Activated T-helper 1 cell treated with Interleukin-2 at 50 U/mL for 16 hours (primary cell): ENCODE measurements at regions not wholly inside any gene's neighbourhood (a gene's known extent, or its start where the extent isn't known, plus 50 kb on each side); places are given as distances from the start of the nearest gene placed in this dataset.

Source experiments
- DNase-seq: peaks from one replicate; pipeline ENCODE4 v3.0.0-alpha.2; 2020; ENCODE audit warnings: low read depth

DNA sequence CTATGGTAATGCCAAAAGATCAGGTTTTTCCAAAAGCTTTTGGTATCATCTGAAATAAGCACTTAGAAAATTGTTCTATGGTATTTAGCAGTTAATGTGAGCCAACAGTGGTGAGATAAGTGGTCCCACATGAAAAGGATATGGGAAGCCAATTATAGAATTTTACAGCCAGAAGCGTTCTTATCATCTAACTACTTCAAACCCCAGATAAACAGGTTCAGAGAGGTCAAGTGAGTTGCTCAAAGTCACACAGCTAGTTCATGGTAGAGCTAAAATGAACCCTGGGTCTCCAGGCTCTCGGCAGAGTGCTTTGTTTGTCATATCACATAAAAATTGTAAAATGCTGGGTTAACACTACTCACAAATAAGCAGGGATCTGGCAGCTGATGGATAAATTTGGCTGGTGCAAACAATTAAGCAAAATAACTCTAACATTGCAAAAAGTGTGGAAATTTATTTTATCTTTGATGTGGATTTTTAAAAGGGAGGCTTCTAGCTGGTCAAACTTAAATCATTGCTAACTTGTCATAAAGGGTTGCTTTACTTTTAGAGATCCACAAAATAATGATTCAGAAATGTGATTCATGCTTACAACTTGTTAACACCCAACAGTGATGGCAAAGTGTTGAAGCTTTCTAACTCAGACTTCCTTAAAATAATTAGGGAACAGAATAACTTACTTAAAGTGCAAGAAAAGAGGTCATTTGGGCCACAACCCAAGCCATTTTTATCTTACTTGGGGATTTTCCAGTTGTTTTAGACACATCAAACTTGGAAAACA is 202.8 kb upstream of the TBC1D5 start:
- no peak for DNase-seq

DNA sequence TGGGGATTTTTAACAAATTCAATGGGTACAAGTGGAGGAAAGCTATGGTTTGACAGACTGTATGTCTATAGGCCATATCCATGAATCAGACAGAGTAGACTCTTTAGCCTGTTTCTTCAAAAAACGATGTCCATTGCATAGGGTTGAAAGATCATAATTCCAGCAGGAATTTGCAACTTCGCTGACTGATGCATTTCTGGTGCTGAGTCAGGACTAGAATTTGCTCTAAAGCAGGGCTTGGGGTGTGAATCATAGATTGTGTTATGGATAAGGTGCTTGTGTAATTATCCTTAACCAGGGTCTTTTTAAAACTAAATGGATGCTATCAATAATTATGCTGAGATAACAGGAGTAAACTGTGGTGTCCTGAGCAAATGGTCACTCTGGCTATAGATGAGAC is 200.4 kb upstream of the TBC1D5 start:
- DNase-seq, result no peak

GRCh38 chr3:17941766-17942165 is 199.3 kb upstream of the TBC1D5 start:
- DNase-seq, result no peak

- no peak for DNase-seq
Observed at GRCh38 chr3:17941152-17941551, 198.7 kb upstream of the TBC1D5 start.

GRCh38 chr3:17939157-17939556 is 196.7 kb upstream of the TBC1D5 start:
- DNase-seq, result no peak

- DNase-seq, result no peak
Observed at GRCh38 chr3:17938313-17938712, 195.9 kb upstream of the TBC1D5 start.

- DNase-seq, result no peak
Observed at GRCh38 chr3:17936736-17937480, 194.5 kb upstream of the TBC1D5 start.

GRCh38 chr3:17935222-17935621 is 192.8 kb upstream of the TBC1D5 start:
- DNase-seq, result no peak

GRCh38 chr3:17932136-17932771 is 189.8 kb upstream of the TBC1D5 start:
- no peak for DNase-seq

DNA sequence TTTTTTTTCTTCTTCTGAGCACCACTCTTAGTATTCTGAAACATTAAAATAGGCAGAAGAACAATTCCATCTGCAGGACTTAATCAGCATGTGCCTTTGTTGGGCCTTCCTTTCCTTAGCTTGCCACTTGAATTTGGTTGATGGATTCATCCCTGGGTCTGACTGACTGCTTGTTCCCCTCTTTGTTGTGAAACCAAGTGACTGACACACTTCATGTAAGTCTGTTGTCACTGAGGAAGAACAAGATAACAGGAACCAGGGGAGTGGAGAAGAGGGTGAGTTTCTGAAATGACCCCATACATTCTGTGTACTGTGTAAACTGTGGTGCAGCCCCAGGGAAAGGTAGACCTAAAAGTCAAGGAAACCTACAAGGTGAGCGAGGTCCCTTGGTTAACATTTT is 188.7 kb upstream of the TBC1D5 start:
- DNase-seq, result no peak

GRCh38 chr3:17928502-17929145 is 186.2 kb upstream of the TBC1D5 start:
- no peak for DNase-seq

- no peak for DNase-seq
Observed at GRCh38 chr3:17927036-17927435, 184.6 kb upstream of the TBC1D5 start.

GRCh38 chr3:17915341-17915740 is 172.9 kb upstream of the TBC1D5 start:
- no peak for DNase-seq

GRCh38 chr3:17913359-17913758 is 170.9 kb upstream of the TBC1D5 start:
- no peak for DNase-seq

- no peak for DNase-seq
Observed at GRCh38 chr3:17911986-17912760, 169.7 kb upstream of the TBC1D5 start.

DNA sequence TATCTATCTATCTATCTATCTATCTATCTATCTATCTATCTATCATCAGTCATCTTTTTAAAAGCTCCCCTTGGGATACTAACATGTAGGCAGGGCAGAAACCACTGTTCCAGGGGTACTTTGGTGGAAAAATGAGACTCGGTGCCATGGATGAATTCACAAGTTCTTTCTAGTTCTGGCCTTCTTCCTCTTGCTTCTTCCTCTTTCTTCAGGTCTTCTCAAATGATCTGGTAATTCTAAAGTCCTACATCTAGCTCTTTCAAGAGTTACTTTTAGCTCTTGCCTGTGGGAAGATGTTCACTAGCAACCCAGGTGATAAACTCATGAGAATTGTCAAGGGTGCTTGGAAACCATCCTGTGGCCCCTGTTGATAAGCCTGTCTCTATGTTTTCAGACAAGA is 168.5 kb upstream of the TBC1D5 start:
- DNase-seq, result no peak

- no peak for DNase-seq
Observed at GRCh38 chr3:17909714-17910113, 167.3 kb upstream of the TBC1D5 start.

GRCh38 chr3:17908399-17909191 is 166.2 kb upstream of the TBC1D5 start:
- no peak for DNase-seq

DNA sequence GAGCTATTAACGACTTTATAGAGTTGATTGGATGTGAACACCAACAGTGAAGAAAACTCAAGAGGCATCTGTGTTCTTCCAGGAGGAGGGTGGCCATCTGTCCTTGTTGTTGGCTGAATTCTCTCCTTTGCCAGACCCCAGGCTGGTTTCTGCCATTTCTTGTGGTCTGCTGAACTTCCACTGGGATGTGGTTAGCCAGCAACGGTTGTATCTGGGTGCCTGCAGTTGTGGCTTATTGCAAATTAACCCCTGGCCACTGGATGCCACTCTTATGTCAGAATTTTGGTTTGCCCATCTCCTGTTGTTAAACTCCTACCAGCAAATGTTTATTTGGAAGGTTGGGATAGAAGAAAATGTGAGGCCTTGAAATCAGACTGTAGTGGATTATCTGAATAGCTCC is 163.6 kb upstream of the TBC1D5 start:
- DNase-seq, result no peak

DNA sequence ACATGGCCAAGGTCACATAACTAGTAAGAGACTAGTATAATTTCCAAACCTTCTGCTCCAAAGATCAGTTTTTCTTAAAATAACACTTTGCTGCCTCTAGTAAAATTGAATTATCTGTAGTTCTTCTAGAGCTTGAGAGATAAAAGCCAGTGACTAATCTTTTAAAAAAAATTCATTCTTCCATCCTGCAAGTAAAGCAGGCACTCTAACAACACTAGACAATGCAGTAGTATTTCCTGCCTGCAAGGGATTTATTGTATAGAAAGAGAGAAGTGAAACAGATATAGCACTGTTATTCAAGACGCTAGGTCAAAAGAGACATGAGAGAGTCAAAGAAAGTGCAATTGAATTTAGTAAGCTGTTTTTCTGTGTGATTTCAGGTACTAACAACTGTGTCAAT is 159.5 kb upstream of the TBC1D5 start:
- DNase-seq, result no peak

DNA sequence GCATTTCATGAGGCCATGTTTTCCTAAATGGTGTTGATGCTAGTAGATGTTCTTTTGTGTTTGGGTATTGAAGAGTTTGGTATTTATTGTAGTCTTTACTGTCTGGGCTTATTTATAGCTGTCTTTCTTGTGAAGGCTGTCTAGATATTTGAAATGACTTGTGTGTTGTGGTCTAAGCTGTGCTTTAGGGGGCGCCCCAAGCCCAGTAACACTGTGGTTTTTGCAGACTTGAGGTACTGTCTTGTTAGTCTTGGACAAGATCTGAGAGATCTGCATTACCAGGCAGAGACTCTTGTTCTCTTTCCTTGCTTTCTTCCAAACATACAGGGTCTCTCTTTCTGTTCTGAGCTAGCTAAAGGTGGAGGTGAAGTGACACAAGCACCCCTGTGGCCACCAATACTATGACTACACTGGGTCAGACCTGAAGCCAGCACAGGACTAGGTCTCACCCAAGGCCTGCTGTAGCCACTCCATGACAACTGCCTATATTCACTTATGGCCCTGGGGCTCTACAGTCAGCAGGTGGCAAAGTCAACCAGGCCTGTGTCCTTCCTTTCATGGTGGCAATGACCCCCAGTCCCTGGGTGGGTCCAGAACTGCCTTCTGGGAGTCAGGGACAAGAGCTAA is 152.1 kb upstream of the TBC1D5 start:
- DNase-seq, result no peak
